SHP77 treated with DMSO at 0.1 percent for 48 hours (cell line): ENCODE measurements at regions not wholly inside any gene's neighbourhood (a gene's known extent, or its start where the extent isn't known, plus 50 kb on each side); places are given as distances from the start of the nearest gene placed in this dataset.
A peak's percentile ranks its signal among the peaks of the same experiment; 100 is the strongest.

ENCODE experiments used
- DNase-seq: peaks from one replicate; lab custom pipeline; 2025; lab: John Stamatoyannopoulos, UW

DNA sequence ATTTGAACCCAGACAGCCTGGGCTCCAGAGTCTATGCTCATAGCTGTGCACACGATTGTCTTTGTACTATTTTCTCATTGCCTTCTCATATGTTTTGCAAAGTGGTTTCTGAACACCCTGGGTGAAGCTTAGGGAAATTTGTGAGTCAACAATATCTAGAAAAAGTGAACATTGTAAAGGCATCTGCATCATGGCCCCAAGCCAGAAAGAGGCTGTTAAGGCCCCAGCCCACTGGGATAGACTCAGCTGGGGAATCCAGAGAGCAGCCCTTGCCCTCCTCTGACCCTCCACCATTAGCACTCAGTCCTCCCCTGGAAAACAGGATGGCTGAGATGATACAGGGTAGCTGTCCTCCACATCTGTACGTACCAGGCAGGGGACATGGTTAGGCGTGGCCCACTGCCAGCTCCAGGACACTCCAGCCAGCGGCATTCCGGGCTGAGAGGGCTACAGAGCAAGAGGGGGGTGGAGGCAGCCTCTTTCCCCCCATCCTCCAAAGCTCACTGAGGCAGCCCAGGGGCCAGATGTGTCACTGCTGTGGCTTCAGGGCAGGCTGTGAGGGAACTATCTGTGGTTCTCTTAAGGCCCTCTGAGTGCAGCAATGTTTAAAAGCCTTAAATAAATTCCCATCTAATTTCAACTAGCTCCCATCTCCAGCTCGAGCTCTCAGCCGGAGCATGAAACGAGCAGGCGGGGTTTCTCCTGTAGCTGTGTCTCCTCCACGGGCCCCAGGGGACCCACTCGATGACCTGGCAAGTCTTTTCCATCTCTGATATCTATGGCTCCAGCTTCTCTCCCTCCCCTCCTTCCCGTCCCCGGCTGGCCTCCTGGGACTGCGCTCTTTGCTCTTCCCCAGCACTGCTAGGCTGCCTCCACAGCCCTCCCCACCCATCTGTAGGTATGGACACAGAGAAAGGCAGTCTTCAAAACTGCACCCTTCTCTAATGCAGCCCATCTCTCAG lies 209.4 kb upstream of the LRFN2 start:
- DNase-seq = no peak

DNA sequence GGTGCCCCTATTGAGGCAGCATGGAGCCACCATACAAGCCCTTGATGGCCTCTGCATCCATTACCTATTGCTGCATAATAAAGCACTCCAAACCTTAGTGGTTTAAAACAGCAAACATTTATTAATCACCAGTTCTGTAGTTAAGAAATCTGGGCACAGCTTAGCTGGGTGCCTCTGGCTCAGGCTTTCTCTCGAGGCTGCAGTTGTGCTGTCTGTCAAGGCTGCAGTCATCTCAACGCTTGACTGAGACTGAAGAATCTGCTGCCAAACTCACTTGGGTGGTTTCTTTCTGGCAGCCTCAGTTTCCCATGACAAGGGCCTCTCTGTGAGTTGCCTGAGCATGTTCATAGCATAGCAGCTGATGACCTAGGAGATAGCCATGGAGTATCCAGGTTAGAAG lies 207.4 kb upstream of the LRFN2 start:
- no peak for DNase-seq

DNA sequence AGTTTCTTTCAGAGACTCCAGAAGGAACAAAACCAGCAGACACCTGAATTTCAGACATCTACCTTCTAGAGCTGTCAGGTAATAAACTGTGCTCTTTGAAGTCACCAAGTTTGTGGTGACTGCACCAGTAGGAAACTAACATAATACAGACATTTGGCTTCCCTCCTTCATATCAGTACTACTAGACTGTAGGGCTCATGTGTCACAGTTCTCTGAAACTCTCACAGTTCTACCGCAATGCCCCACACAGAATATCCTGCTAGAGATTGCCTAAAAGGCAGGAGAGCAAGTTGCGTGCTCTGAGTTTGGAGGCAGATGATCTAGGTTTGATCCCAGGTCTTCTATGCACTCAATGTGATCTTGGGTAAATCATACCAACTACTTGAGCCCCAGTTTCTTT lies 205.0 kb upstream of the LRFN2 start:
- no peak for DNase-seq

DNA sequence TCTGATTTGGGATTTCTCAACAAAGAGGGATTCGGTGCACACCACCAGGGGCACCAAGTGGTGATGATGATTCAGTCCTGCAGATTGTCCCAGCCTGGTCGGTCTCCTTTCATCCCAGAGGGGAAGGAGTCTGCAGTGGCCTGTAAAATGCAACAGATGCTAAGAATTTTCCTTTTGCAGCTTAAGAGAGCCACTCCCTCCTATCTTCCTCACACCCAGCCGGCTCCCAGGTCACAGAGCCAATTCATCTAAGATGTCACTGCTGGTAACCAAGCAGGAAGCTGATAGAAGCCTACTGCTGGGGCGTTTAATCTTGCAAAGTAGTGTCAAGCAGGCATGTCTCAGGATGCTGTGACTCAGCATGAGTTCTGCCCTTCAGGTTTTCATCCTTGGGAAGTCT lies 203.8 kb upstream of the LRFN2 start:
- DNase-seq = no peak

DNA sequence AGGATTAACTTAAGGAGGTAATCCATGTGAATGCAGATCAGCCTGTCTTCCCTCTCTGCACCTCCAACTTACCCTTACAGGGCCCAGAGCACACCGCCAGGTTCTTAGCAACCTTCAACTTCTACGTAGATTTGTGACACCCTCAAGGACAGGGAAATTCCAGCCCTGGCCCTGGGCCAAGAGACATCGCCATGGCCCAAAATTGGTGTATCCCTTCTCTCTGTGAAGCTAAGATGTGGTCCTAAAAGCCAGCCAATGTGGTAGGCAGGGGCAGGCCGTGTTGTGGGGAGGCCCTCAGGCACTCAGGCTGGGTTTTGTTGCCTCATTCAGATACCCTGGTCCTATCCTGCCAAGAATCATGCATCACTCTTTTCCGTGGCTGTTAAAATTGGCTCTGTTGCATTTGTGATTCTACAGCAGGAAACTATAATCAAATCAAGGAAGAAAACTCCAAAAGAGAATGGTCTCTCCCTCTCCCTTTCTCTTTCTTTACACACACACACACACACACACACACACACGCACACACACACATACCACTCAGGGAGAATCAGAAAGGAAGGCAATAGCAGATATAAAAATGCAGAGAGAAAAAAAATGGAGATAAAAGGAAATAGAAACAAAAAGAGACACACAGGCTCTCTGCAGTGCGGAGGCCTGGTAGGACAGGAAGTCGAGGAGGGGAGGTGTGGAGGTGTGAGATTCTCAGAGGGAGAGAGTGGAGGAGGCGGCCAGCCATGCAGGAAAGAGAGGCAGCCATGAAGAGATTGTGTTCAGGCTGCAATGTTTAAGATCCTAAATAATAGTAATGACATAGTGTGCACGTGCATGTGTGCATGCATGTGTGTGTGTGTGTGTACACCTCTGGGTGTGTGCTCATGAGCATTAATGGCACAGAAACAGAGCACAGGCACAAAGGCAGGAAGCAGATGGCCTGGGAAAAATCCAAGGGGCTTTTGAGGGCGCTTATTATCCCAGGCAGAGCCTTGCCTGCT lies 201.8 kb upstream of the LRFN2 start:
- no peak for DNase-seq

DNA sequence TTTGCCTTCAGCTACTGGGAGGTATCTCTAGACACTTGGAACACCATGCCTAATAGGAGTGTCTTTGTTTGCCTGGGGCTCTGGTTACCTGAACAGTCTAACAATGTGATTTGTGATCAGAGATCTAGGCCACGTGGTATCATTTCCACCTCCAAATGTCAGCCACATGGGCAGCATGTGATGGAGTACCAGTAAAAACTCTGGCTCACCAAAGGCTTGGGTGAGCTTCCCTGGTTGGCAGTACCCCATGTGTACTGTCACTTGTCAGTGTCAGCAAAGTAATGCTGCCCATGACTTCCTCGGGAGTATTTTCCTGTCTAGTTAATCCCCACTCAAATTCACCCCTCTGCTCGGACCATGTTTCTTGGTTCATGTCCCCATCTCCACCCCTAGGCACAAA lies 195.2 kb upstream of the LRFN2 start:
- no peak for DNase-seq

DNA sequence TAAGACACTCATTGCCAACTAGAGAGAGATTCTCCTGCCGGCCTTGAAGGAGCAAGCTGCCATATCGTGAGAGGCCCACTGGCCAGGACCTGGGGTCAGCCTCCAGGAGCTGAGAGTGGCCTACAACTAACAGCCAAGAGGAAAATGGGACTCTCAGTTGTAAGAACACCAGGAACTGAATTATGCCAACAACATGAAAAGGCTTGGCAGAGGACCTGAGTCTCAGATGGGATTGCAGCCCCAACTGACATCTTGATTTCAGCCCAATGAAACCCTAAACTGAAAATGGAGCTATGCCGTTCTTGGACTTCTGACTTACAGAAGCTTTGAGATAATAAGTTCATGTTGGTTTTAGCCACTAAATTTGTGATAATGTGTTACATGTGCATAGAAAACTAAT lies 193.5 kb upstream of the LRFN2 start:
- no peak for DNase-seq

DNA sequence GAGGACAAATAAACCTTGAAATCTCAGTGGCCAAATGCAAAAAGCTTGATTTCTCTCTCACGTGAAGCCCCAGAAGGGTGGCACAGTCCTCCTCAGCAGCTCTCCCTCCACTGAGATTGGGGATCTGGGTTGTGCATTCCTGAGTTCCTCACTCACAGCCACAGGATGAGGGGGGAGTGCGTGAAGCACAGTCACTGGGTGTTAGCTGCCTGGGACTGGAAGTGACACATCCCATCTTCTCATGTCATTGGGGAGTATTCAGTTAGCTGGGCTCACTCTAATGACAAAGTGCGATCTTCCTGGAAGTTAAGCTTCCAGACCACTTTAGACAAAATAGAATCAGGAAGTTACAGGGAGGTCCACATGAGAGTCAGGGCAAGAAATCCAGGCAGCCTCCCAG lies 192.2 kb upstream of the LRFN2 start:
- no peak for DNase-seq

DNA sequence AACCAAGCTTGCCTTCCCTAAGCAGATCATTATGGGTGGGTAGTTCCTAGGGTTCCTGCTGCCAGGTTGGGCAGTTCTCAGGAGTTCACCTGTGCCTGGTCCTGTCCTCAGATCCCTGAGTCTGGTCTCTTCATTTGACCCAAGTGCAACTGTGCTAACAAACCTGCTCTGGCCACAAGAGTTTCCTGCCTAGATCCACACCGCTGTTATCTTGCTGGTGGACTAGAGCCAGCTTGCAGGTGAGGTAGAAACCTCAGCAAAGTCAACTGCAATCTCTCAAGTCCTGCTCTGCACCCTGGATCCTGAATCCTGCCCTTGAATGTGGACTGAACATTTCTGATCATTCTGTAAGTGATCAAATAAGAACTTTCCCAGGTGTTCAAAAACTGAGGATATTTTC lies 191.8 kb upstream of the LRFN2 start:
- DNase-seq = no peak

DNA sequence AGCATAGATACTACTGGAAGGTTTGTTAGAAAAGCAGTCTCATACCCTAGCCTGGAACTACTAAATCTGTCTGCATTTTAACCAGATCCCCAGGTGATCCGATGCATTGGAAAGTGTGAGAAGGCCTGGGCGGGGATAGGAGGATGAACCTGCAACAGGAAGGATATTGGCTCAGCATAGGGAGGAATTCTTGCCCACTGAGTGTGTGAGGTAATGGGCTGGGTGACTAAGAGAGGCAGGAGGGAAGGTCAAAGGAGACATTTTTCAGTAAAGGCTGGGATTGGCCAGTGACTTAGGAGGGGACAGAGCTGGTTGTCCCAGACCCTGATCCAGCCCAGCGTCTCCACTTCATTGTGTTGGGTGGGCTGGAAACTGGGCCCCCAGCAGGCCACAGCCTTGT lies 191.0 kb upstream of the LRFN2 start:
- DNase-seq = no peak

DNA sequence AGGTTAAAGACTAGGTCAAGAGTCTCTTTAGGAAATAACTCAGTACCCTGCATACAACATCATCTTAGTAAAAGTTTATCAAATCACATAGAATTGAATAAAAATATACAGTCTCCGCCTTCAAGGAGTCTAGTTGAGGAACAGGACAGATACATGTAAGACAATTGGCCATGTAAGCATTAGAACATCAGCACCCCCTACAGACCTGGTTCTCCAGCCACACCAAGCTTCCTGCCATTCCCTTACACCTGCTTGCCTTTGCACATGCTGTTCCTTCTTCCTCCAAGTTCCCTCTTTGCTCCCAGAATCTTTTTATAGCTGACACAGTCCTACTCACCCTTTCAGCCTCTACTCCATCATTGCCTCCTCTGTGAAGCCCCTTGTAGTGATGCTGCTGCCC lies 187.8 kb upstream of the LRFN2 start:
- no peak for DNase-seq

DNA sequence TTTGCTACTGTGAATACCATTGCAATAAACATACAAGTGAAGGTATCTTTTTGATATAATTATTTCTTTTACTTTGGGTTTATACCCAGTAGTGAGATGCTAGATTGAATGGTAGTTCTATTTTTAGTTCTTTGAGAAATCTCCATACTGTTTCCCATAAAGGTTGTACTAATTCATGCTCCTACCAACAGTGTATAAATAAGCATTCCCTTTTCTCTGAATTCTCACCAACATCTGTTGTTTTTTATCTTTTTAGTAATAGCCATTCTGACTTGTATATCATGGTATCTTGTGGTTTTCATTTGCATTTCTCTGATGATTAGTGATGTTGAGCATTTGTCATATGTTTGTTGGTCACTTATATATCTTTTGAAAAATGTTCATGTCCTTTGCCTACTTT lies 183.6 kb upstream of the LRFN2 start:
- DNase-seq = no peak

DNA sequence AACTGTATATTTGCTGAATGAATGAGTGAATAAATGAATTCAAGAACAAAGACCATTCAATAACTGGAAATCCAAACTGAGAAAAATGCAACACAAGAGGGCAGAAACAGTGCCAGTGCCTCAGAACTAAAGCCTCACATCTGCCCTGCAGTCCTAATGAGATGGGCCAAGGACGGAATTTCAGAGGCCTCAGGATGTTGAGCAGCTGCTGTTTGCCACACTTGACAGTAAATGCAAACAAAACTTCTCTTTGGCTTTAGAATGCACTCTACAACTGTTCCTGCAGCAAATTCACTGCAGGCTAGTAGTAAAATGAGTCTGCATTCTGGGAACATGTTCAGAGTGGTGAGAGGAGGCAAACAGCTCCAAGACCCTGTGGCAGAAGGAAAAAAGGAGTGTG lies 177.6 kb upstream of the LRFN2 start:
- peak; percentile 42 for DNase-seq

DNA sequence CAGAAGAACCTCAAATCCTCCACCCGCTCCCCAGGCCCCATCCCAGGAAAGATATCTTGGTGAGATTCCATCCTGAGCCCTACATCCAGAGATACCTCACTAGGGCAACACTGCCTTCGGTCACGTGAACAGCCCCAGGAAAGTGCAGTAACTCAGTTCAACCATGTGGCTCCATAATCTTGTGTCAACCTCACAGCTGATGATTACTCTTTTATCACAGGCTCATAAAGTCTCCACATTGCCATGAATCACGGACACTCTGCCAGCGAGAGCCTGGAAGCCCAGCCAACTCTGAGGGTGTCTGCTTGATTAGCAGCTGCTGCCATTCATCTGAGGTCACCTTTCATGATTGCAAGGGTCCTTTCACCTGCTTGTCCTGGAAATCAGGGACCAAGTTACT lies 175.8 kb upstream of the LRFN2 start:
- no peak for DNase-seq

DNA sequence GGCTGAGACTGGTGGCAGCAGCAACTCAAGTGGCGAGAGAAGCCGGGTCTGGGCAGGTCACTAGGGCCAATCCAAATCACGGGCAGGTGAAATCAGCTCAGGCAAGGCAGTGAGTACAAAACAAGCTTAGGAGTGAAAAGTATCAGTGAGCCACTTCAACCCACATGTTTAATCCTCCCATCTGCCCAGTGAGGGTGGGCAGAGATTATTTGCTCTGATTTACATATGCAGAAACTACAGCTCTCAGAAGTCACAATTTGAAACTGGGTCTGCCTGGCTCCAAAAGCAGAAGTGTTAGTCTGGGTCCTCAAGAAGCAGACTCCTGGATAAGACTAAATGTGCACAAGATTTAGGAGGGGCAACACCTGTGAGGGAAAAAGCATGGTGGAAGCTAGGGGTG lies 173.7 kb upstream of the LRFN2 start:
- no peak for DNase-seq

DNA sequence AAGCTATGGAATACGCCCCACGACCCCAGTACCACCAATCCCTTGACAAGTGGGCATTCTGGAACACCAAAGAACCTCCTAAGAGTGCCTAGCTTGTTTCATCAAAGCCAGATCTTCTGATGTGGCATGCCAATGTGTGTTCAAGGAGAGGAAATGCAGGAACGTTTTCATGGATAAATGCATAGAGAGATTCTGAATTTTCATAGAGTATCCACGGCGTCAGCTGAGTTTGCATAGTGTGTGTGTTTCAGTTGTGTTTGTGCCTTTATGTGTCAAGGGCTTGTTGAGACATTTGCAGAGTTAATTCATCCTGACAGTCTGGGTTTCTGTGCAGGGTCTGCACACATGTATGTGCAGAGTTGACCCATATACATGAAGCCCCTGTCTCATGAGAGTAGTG lies 172.7 kb upstream of the LRFN2 start:
- no peak for DNase-seq

DNA sequence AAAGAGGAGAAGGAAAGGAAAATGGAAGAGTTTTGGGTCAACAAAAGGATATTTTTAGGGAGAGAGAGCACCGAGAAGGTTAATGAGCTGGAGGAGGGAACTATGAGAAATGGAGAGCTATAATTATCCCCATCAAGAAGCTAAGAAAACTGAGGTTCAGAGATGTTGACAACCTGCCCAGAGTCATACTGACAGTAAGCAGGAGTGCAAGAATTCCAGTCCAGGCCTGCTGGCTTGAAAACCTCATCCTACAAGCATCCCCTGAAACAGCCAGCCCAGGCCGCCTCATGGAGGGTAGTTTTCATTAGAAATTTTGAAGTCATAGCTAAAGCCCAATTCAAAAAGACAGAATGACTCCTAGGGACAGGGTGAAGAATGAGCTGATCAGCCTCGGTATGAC lies 172.1 kb upstream of the LRFN2 start:
- DNase-seq = no peak

DNA sequence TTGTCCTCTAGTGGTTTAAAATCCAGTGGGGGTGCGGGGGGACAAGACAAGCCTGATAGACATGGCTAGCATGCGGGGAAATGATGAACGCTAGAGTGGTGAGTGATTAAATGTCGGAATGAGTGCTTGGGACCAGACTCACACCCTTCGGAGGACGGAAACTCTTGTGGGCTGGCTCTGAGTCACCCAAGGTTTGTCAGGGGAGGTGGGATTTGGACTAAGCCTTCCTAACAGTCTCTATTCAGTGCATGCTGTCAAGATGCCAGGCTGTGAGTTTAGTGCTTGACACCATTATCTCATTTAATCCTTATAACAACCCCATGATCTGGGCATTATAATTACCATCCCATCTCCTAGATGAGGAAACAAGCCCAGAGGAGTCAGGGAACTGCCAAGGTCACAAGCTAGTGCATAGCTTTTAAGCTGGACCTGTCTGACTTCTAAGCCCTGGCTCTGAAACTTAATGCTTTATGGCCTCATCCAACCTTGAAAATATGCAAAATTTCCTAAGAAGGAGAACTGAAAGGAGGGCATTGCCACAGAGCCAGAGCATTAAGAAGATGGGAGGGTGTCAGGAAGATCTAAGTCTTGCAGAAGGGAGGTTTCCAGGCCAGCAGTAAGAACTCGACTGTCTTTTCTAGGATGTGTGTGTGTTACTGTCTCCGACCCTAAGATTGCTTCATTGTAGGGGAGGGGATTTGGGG lies 168.7 kb upstream of the LRFN2 start:
- no peak for DNase-seq

DNA sequence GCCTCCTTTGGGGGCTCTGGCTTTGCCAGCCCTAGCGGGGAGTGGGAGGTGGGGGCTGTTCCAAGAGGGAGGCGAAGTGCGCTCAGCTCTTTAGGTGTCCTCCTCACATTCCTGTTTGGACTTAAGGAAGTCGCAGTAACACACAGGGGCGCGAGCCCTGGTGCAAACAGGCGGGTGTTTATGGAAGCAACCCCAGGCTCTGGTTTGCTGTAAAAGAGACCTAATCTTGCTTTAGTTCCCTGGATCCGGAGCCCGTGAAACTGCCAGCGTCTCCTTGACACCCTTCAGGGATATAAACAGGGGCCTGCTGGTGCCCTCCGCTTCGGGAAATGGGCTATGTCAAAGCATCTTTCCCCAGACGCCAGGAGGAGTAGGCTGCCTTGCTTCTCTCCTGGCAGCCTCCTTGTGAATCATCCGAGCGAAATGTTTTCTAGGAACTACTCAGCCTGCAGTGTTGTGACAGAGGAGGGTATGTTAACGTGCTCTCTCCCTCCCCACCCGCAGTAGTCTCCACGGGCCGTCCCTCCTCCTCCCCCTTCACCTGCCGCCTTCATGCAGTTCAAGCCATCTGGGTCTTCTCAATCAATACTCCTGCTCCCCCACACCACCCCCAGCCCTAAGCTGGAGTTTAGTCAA lies 168.0 kb upstream of the LRFN2 start:
- DNase-seq = no peak

DNA sequence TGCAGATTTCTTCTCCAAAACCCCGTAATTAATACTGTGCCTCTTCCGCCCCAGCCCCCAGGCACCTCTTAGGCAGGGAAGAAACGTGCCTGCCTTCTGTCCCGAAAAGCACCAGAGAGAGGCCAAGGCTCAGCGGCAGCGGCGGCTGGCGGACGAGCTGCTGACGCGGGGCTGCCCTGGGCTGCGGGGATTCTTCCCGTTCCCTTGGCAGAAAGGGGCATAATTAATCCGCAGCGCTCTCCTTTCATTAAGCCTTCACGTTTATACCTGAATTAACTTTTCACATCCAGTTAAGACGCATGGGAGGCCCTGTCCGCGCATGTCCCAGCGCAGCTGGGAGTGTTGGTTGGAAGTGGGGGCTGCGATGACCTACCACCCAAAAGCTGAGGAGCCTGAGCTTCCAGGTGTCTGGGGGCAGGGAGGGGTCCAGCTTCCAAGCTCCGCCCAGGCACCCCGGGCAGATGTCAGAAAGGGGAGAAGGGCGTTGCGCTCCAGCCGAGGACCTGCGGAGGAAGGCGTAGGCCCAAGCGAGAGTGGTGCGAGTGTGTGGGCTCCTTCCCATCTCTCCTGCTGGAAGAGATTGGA lies 167.4 kb upstream of the LRFN2 start:
- no peak for DNase-seq

DNA sequence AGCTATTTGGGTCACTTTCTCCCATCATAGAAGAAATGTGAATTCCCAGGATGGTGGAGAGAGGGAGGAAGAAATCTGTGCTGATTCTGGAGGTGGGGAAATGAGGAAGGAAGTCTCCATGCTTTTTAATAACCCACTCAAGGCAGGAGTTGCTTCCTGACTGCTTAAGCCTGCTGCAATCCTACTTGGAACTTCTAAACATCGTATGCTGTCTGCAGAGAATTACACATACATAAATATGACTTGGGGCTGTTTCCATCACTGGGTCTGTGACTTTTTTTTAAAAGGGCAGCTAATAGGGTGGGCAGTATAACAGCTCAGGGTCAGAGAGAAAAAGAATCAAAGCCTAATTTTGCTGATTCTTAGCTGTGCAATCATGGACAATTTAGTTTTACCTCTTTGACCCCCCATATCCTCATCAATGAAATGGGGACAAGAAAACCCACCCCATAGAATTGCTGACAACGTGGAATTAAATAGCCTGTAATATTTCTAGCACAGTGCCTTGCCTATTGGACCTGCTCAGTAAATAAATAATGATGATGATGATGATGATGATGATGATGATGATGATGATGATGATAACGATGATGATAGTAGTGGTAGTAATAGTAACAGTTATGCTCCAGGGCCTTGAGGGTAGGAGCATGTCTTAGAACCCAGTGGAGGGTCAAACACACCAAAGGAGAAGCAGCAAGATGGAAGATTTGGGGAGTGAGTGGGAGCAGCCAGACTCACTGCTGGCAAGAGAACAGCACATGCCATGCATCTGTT lies 166.7 kb upstream of the LRFN2 start:
- no peak for DNase-seq
